Fibroblast of mammary gland (primary cell): ENCODE measurements at regions not wholly inside any gene's neighbourhood (a gene's known extent, or its start where the extent isn't known, plus 50 kb on each side); places are given as distances from the start of the nearest gene placed in this dataset.

ENCODE experiments used
- DNase-seq: peaks from one replicate; pipeline ENCODE4 v3.0.0-alpha.2; 2010; ENCODE audit warnings: low read depth
- H3K4me3 ChIP-seq: 2 replicates; pipeline ENCODE4 v1.5.1; 2011; ENCODE audit warnings: low read depth, mild to moderate bottlenecking, low read length, moderate library complexity; ENCODE audit not compliant: control insufficient read depth
- TF ChIP-seq, protein P1 (sequence below): conservative IDR thresholded peaks from 2 replicates; pipeline ENCODE4 v1.5.1; 2011; ENCODE audit warnings: low read depth, low read length, inconsistent platforms; ENCODE audit not compliant: control insufficient read depth, insufficient read depth

- no peak for DNase-seq
- no peak overlapping the region for H3K4me3 ChIP-seq
- TF ChIP-seq, protein P1, sequence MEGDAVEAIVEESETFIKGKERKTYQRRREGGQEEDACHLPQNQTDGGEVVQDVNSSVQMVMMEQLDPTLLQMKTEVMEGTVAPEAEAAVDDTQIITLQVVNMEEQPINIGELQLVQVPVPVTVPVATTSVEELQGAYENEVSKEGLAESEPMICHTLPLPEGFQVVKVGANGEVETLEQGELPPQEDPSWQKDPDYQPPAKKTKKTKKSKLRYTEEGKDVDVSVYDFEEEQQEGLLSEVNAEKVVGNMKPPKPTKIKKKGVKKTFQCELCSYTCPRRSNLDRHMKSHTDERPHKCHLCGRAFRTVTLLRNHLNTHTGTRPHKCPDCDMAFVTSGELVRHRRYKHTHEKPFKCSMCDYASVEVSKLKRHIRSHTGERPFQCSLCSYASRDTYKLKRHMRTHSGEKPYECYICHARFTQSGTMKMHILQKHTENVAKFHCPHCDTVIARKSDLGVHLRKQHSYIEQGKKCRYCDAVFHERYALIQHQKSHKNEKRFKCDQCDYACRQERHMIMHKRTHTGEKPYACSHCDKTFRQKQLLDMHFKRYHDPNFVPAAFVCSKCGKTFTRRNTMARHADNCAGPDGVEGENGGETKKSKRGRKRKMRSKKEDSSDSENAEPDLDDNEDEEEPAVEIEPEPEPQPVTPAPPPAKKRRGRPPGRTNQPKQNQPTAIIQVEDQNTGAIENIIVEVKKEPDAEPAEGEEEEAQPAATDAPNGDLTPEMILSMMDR = no peak
Measured at GRCh38 chr4:137015426-137016409, 516.6 kb downstream of the PCDH18 start.

GRCh38 chr4:137000432-137000831, 531.9 kb downstream of the PCDH18 start:
- TF ChIP-seq, protein P1 = no peak
- H3K4me3 ChIP-seq = no peak overlapping the region
- no peak for DNase-seq

- TF ChIP-seq, protein P1 = no peak
- DNase-seq = no peak
- H3K4me3 ChIP-seq = no peak overlapping the region
Measured at GRCh38 chr4:136992032-136992431, 540.3 kb downstream of the PCDH18 start.

DNA sequence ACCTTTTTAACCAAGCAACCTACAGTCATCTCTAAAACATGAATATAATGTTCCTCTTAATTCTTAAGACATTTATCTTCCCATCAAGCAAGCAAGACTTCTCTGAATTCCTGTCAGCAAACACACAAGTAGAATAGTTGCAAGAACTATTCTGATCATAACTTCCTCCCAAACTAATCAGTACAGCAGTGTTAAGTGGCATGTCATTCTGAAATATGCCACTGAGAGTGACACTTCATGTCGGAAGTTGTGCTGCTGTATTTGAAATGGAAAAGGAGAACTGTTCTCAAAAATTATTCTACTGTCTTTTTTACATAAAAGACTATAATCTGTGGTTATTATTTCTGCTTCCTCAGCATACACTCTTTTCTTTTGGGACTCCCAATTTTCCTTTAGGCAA, 546.6 kb downstream of the PCDH18 start:
- DNase-seq = no peak
- TF ChIP-seq, protein P1 = no peak
- H3K4me3 ChIP-seq = no peak overlapping the region

DNA sequence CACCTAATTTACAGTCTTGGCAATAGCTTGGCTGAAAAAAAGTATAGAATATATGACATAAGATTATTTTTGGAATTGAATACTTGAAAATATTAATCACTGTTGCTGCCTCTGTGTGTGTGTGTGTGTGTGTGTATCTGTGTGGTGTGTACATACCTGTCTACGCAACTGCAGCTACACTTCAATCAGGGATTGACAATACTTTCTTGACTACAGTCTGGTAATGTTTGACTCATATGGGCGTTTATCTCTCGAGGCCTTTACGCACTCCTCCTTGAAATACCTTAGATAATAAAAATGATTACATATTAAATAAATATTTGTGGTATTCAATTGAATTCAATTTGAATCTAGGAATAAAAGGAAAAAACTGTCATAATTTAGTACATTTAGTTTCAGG, 565.2 kb downstream of the PCDH18 start:
- DNase-seq = no peak
- TF ChIP-seq, protein P1 = no peak
- no peak overlapping the region for H3K4me3 ChIP-seq

GRCh38 chr4:136965478-136965877, 566.8 kb downstream of the PCDH18 start:
- no peak for DNase-seq
- no peak overlapping the region for H3K4me3 ChIP-seq
- TF ChIP-seq, protein P1 = no peak
